ENCODE measurements at regions not wholly inside any gene's neighbourhood (a gene's known extent, or its start where the extent isn't known, plus 50 kb on each side); places are given as distances from the start of the nearest gene placed in this dataset.
"Not testable (repeated sequence)": the region's sequence is repeated elsewhere in the genome, so short reads cannot be mapped to it uniquely, and the experiment has no call there.

DNA sequence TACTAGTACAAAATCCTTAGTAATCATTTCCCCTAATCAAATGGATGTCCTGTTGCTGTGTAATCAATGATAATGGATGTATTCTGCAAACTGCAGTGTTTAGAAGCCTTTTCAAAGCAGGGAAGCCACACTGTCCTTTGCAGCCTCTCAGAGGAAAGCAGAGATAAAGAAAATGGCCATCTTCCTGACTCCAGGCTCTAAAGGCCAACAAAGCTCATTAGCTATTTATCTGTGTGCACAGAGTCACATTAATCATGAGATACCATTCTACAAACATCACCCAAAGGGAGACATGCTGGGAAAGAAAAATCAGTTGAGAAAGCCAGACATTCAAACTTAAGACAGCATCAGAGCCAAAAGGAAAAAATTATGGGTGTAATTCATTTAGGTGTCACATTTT lies 165.0 kb downstream of the RAD51AP2 start:
- H3K36me3 ChIP-seq, result no peaks in the 10 kb centered on the region
- intact Hi-C loops (cut with DNase I), result no loop called here
- H3K4me1 ChIP-seq, result peaks cover 0 to 12% (median 5%) of the 10 kb centered on the region in 3 donors
- H3K4me3 ChIP-seq, result no peak overlapping the region
- DNase-seq, result no peak
- TF ChIP-seq POLR2A (IDR thresholded peaks at IDR 0.05), result no peak
- TF ChIP-seq, protein P1, sequence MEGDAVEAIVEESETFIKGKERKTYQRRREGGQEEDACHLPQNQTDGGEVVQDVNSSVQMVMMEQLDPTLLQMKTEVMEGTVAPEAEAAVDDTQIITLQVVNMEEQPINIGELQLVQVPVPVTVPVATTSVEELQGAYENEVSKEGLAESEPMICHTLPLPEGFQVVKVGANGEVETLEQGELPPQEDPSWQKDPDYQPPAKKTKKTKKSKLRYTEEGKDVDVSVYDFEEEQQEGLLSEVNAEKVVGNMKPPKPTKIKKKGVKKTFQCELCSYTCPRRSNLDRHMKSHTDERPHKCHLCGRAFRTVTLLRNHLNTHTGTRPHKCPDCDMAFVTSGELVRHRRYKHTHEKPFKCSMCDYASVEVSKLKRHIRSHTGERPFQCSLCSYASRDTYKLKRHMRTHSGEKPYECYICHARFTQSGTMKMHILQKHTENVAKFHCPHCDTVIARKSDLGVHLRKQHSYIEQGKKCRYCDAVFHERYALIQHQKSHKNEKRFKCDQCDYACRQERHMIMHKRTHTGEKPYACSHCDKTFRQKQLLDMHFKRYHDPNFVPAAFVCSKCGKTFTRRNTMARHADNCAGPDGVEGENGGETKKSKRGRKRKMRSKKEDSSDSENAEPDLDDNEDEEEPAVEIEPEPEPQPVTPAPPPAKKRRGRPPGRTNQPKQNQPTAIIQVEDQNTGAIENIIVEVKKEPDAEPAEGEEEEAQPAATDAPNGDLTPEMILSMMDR (IDR thresholded peaks at IDR 0.05), result no peak
- no peaks in the 10 kb centered on the region for H3K27me3 ChIP-seq
- H3K27ac ChIP-seq, result no peak overlapping the region
- H3K9me3 ChIP-seq, result no peaks in the 10 kb centered on the region

DNA sequence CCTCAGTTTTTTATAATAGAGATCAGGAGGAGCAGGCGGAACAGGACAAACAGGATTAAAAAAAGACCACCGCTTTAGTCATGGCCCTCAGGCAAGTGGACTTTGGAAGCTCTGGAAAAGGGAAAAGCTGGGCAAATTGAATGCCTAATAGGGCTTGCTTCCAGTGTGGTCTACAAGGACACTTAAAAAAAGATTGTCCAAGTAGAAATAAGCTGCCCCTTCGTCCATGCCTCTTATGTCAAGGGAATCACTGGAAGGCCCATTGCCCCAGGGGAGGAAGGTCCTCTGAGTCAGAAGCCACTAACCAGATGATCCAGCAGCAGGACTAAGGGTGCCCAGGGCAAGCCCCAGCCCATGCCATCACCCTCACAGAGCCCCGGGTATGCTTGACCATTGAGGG lies 175.5 kb downstream of the RAD51AP2 start:
- H3K27ac ChIP-seq, result not testable (repeated sequence)
- WGBS, 2 donors, result 69 to 77% methylated on average over 4 of the region's 4 CpGs

DNA sequence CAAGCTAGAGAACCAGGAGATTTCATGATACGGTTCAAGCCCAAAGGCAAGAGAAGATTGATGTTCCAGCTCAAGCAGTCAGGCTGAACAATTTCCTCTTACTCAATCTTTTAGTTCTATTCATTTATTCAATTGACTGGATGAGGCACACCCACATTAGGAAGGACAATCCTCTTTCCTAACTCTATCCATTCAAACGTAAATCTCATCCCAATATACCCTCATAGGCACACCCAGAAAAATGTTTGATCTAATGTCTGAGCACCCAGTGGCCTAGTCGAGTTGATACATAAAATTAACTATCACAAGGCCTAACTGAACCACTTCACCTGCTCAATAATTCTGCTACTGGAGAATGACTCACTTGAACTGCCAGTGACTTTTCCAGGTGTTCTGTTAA lies 180.7 kb downstream of the RAD51AP2 start:
- WGBS, 2 donors, result 41 to 50% methylated on average over 3 of the region's 3 CpGs
- no peaks in the 10 kb centered on the region for H3K36me3 ChIP-seq
- DNase-seq, result no peak
- H3K27ac ChIP-seq, result peak overlapping the region in 1 of 4 donors; percentile 58
- H3K4me3 ChIP-seq, result no peak overlapping the region
- intact Hi-C loops (cut with DNase I), result no loop called here
- TF ChIP-seq POLR2A (IDR thresholded peaks at IDR 0.05), result no peak
- TF ChIP-seq, protein P1 (IDR thresholded peaks at IDR 0.05), result no peak
- no peaks in the 10 kb centered on the region for H3K27me3 ChIP-seq
- no peaks in the 10 kb centered on the region for H3K9me3 ChIP-seq
- peaks cover 0 to 32% (median 5%) of the 10 kb centered on the region in 3 donors for H3K4me1 ChIP-seq

More for the DNA sequence above, 175.5 kb downstream of the RAD51AP2 start:
- peaks cover 0 to 13% (median 0%) of the 10 kb centered on the region in 3 donors for H3K4me1 ChIP-seq
- DNase-seq; H3K36me3 ChIP-seq; H3K9me3 ChIP-seq; intact Hi-C loops (cut with DNase I); H3K27me3 ChIP-seq; H3K4me3 ChIP-seq: not testable (repeated sequence)

DNA sequence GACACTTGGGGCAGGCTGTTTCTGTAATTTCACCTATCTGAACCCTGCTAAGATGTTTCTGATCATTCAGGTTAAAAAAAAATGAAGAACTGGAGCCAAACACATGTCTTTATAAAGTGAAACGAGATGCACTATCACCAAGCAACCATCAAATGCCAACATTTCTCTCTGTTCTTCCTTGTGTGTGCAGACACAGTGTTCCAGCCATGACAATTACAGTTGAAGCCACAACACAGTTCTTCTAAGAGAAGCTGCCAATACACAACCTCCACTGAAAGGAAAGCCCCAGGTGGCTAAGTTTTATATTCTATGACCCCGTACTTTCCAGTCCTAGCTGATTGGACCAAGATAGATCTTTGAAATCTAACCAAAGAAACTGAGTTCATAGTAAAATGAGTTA lies 181.8 kb downstream of the RAD51AP2 start:
- Histone ChIP-seq H3K9me3 (no peaks in the 10 kb centered on the region), H3K36me3 (no peaks in the 10 kb centered on the region), H3K27ac (peak overlapping the region in 1 of 4 donors; percentile 58), H3K4me1 (peaks cover 0 to 32% (median 5%) of the 10 kb centered on the region in 3 donors), H3K4me3 (no peak overlapping the region), H3K27me3 (no peaks in the 10 kb centered on the region)
- 41 to 67% methylated on average over 2 of the region's 2 CpGs for WGBS, 2 donors
- no peak for TF ChIP-seq POLR2A (IDR thresholded peaks at IDR 0.05)
- TF ChIP-seq, protein P1 (IDR thresholded peaks at IDR 0.05), result no peak
- intact Hi-C loops (cut with DNase I), result no loop called here
- no peak for DNase-seq

DNA sequence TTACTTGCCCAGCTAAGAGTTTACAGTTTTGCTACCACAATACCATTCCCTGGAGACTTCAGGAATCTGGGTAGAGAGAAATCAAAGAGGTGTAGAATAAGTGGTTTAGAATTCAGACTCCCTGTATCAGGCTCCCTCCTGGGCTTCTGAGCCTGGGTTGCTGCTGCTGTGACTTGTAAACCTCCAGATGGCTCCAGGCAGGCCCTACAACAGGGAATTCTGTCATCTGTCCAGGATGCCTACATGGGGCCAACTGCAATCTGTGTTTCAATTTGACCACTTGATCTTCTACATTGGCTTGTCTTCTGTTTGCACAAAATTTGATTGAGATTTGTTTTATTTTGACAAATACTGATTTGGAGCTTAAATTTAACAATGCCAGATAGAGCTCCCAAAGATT lies 183.9 kb downstream of the RAD51AP2 start:
- intact Hi-C loops (cut with DNase I), result no loop called here
- TF ChIP-seq, protein P1 (IDR thresholded peaks at IDR 0.05), result no peak
- TF ChIP-seq POLR2A (IDR thresholded peaks at IDR 0.05), result no peak
- Histone ChIP-seq H3K4me1 (peaks cover 0 to 32% (median 5%) of the 10 kb centered on the region in 3 donors), H3K36me3 (no peaks in the 10 kb centered on the region), H3K27ac (no peak overlapping the region), H3K27me3 (no peaks in the 10 kb centered on the region), H3K4me3 (no peak overlapping the region), H3K9me3 (no peaks in the 10 kb centered on the region)
- no peak for DNase-seq

DNA sequence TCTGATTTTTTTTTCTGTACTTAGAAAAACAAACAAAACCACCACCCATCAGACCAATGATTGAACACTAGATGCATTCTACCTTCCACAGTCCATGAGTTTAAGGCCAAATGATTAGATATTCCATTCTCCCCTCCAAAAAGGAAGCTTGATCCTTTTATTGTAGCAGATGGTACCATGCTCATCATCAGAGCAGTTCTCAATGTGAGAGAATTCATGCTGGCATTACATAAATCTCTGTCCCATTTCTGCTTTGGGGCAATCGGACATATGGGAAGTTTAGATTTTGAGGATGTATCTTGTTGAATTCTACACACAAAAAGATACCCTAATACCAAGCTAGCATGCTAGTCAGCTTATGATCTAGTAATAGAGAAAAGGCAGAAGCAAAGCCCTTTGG lies 186.6 kb downstream of the RAD51AP2 start:
- Histone ChIP-seq H3K27me3 (no peaks in the 10 kb centered on the region), H3K27ac (no peak overlapping the region), H3K36me3 (no peaks in the 10 kb centered on the region), H3K4me3 (no peak overlapping the region), H3K9me3 (no peaks in the 10 kb centered on the region), H3K4me1 (peaks cover 4 to 30% (median 9%) of the 10 kb centered on the region in 3 donors)
- intact Hi-C loops (cut with DNase I), result no loop called here
- no peak for DNase-seq
- 78 to 92% methylated on average over 1 of the region's 1 CpG for WGBS, 2 donors
- TF ChIP-seq, protein P1 (IDR thresholded peaks at IDR 0.05), result no peak
- TF ChIP-seq POLR2A (IDR thresholded peaks at IDR 0.05), result no peak

Measured in esophagus squamous epithelium (tissue), 5 donors.